AG04450 (cell line): ENCODE measurements at regions not wholly inside any gene's neighbourhood (a gene's known extent, or its start where the extent isn't known, plus 50 kb on each side); places are given as distances from the start of the nearest gene placed in this dataset.

ENCODE experiments used
- CTCF ChIA-PET: fragments of 300-600, 350-600 bp; formaldehyde crosslinking; extraction: SDS; loops from one replicate; lab custom pipeline; 2022; ENCODE audit warnings: antibody characterized with exemption, inconsistent platforms; lab: Charles Lee
- POLR2A ChIA-PET: fragments of 350-600 bp; formaldehyde crosslinking; extraction: SDS; loops from one replicate; lab custom pipeline; 2021; ENCODE audit warnings: antibody characterized with exemption, inconsistent platforms; lab: Yijun Ruan, JAX
- DNase-seq: peaks from one replicate; pipeline ENCODE4 v3.0.0-alpha.2; 2011; ENCODE audit warnings: low read depth, low spot score
- H3K27ac ChIP-seq: one replicate; pipeline ENCODE4 v1.5.1; 2012; ENCODE audit warnings: low read depth, low read length, control low read depth
- H3K27me3 ChIP-seq: one replicate; pipeline ENCODE4 v1.6.0; 2012; ENCODE audit warnings: low read length; ENCODE audit not compliant: control insufficient read depth, insufficient read depth
- H3K4me3 ChIP-seq: 2 replicates; pipeline ENCODE4 v1.5.1; 2011; ENCODE audit warnings: mild to moderate bottlenecking, low read depth, low read length, control low read depth
- H3K9me3 ChIP-seq: 2 replicates; pipeline ENCODE4 v1.5.1; 2012; ENCODE audit warnings: low read length; ENCODE audit not compliant: control insufficient read depth, insufficient read depth
- TF ChIP-seq, protein P1 (sequence below): IDR thresholded peaks from 2 replicates; pipeline ENCODE4 v1.5.1; 2011; ENCODE audit warnings: low read depth, low read length, control low read depth, inconsistent platforms

DNA sequence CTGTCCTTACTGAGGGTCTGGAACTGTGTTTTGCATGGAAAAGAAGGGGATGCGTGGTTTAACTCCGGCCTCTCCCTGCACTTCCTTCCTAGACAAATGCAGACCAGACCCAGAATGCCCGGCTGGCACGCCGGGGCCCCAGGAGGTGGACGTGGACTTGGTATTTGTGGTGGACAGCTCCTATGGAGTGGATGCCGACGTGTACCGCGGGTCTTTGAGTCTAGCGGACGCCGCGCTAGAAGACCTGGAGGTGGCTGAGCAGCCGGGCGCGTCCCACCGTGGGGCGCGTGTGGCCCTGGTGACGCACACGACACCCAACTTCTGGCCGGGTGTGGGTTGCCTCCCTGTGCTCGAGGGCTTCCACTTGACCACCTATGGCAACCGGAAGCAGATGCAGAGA, 81.8 kb upstream of the COL6A5 start:
- DNase-seq: no peak
- Histone ChIP-seq H3K4me3 (no peak overlapping the region), H3K27ac (no peak overlapping the region), H3K27me3 (peaks cover 7% of the 10 kb centered on the region), H3K9me3 (no peaks in the 10 kb centered on the region; the same call in 1 of the 2 replicates)
- ChIA-PET POLR2A (no interaction called here), CTCF (interaction anchor here (1.4 kb wide), 1 partner anchor 12 kb away, joined by 8 read pairs; no protein-coding TSS in a partner anchor)
- TF ChIP-seq, protein P1, sequence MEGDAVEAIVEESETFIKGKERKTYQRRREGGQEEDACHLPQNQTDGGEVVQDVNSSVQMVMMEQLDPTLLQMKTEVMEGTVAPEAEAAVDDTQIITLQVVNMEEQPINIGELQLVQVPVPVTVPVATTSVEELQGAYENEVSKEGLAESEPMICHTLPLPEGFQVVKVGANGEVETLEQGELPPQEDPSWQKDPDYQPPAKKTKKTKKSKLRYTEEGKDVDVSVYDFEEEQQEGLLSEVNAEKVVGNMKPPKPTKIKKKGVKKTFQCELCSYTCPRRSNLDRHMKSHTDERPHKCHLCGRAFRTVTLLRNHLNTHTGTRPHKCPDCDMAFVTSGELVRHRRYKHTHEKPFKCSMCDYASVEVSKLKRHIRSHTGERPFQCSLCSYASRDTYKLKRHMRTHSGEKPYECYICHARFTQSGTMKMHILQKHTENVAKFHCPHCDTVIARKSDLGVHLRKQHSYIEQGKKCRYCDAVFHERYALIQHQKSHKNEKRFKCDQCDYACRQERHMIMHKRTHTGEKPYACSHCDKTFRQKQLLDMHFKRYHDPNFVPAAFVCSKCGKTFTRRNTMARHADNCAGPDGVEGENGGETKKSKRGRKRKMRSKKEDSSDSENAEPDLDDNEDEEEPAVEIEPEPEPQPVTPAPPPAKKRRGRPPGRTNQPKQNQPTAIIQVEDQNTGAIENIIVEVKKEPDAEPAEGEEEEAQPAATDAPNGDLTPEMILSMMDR: no peak

GRCh38 chr3:130266817-130267216, 78.7 kb upstream of the COL6A5 start:
- H3K9me3 ChIP-seq: no peaks in the 10 kb centered on the region; the same call in 1 of the 2 replicates
- ChIA-PET CTCF (interaction anchor here (1.0 kb wide), 1 partner anchor 9 kb away, joined by 5 read pairs; no protein-coding TSS in a partner anchor), POLR2A (no interaction called here)
- no peak for DNase-seq
- H3K4me3 ChIP-seq: no peak overlapping the region
- H3K27me3 ChIP-seq: peaks cover 3% of the 10 kb centered on the region
- H3K27ac ChIP-seq: no peak overlapping the region
- TF ChIP-seq, protein P1: no peak

DNA sequence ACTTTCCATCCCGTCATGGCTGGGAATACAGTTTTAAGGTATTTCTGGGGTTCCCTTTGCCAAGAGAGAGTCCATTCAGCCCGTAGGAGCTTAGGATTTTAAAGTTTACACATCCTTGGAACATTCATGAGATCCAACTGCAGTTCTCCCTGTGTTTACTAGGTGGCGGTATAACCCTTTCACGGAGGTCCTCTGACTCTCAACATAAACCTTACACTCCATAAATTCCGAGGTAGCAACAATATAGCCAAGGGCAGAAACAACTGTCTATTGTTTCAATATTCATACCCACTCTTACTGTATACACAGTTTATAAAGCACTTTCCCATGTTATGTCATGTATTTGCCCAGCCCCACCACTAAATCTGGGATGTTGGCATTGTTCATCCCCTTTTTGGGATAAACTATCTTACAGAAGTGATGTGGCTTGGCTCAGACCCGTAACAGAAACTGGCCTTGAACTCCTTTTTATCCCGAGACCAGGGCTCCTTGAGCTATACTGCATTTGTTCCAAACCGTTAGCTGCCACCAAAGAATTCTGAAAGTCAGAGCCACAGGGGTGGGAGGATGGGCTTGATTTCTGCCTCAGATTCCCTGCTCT, 69.2 kb upstream of the COL6A5 start:
- ChIA-PET CTCF (interaction anchor here (0.5 to 2.7 kb wide), 45 partner anchors 9 to 1597 kb away, joined by 3 to 17 read pairs (median 4); no protein-coding TSS in a partner anchor), POLR2A (no interaction called here)
- H3K27me3 ChIP-seq: no peaks in the 10 kb centered on the region
- DNase-seq: peak; percentile 20
- TF ChIP-seq, protein P1: peak; percentile 96
- H3K4me3 ChIP-seq: no peak overlapping the region
- no peaks in the 10 kb centered on the region for H3K9me3 ChIP-seq
- no peak overlapping the region for H3K27ac ChIP-seq

- no peak for DNase-seq
- Histone ChIP-seq H3K27me3 (no peaks in the 10 kb centered on the region), H3K9me3 (no peaks in the 10 kb centered on the region), H3K27ac (no peak overlapping the region), H3K4me3 (no peak overlapping the region)
- TF ChIP-seq, protein P1: no peak
- ChIA-PET POLR2A (no interaction called here), CTCF (no interaction called here)
Observed at GRCh38 chr3:130288670-130289069, 56.8 kb upstream of the COL6A5 start.

DNA sequence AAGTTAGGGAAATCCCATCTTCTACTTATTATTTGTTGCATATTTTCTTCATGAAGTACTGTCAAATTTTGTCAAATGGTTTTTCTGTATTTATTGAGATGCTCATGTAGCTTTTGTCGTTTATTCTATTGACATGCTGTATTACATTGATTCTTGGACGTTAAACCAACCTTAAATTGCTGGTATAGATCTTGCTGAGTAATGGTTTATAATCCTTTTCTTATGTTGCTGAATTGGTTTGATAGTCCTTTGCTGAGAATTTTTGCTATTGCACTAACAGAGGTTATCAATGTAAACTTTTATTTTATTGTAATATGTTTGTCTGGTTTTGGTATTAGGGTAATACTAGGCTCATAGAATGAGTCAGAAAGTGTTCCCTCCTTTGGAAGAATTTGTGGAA, 54.3 kb upstream of the COL6A5 start:
- ChIA-PET POLR2A (no interaction called here), CTCF (interaction anchor here (0.7 kb wide), 1 partner anchor 15 kb away, joined by 3 read pairs; no protein-coding TSS in a partner anchor)
- TF ChIP-seq, protein P1: no peak

More for the DNA sequence above, 54.3 kb upstream of the COL6A5 start:
- Histone ChIP-seq H3K27ac (no peak overlapping the region), H3K4me3 (no peak overlapping the region), H3K27me3 (no peaks in the 10 kb centered on the region), H3K9me3 (no peaks in the 10 kb centered on the region)
- no peak for DNase-seq
